SHP77 treated with DMSO at 0.1 percent for 48 hours (cell line): ENCODE measurements at regions not wholly inside any gene's neighbourhood (a gene's known extent, or its start where the extent isn't known, plus 50 kb on each side); places are given as distances from the start of the nearest gene placed in this dataset.
"Not testable (repeated sequence)": the region's sequence is repeated elsewhere in the genome, so short reads cannot be mapped to it uniquely, and the experiment has no call there.

Experiments used
- DNase-seq: peaks from one replicate; lab custom pipeline; 2025; lab: John Stamatoyannopoulos, UW

GRCh38 chr3:193046371-193046770, 128.7 kb upstream of the MB21D2 start:
- no peak for DNase-seq

DNA sequence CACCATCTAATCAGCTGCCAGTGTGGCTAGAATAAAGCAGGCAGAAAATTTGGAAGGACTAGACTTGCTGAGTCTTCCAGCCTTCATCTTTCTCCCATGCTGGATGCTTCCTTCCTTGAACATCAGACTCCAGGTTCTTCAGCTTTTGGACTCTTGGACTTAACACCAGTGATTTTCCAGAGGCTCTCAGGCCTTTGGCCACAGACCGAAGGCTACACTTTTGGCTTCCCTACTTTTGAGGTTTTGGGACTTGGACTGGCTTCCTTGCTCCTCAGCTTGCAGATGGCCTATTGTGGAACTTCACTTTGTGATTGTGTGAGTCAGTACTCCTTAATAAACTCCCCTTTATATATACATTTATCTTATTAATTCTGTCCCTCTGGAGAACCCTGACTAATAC, 129.8 kb upstream of the MB21D2 start:
- not testable (repeated sequence) for DNase-seq

- DNase-seq: no peak
These were observed 130.5 kb upstream of the MB21D2 start for GRCh38 chr3:193048127-193048526.

DNA sequence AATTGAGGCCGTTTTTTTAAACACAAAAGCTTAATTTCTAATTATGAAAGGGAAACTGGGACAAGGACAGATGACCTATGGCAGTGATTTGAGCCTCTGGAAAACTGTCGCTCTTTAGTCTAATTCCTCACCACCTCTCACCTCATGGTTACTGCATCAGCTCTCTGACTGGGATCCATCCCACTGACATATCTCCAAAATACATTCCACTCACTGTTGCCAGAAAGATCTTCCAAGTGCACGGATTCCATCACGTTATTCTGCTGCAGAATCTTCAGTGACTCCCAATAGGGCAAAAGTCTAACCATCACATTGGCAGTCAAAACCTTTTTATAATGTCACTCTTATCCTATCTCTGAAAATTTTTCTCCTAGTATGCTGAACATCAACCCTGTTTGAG, 132.3 kb upstream of the MB21D2 start:
- no peak for DNase-seq

- DNase-seq: no peak
These were observed 133.7 kb upstream of the MB21D2 start for GRCh38 chr3:193051314-193051713.

DNA sequence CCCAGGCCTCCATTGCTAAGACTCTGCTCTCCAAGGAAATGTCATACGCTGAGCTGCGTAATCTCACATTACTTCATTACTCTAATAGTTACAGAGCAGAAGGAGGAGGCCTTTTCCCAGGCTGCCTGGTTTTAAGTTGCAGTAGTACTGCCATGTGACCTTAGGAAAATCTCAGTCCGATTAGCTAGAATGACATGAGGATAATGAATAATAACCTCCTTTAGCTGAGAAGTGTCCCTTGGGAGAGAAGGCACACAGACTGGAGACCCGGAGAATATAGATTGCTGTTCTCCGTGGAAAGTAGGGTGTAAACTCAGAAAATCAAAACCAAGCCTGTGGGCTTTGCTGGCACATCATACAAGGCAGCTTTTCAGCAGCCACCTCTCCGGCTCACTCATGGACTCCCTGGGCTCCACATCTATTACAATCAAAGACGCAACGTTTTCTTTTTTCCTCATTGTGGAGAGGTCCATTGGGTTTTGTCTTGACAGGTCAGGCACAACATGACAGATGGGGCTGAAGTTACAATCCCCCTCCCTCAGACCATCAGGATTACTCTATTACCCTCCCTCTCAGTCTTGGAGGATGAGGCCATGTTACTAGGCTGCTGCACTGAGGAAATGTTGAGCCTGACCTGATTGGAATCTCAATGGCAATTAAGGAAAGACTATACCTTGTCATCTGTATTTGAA, 134.8 kb upstream of the MB21D2 start:
- no peak for DNase-seq

DNA sequence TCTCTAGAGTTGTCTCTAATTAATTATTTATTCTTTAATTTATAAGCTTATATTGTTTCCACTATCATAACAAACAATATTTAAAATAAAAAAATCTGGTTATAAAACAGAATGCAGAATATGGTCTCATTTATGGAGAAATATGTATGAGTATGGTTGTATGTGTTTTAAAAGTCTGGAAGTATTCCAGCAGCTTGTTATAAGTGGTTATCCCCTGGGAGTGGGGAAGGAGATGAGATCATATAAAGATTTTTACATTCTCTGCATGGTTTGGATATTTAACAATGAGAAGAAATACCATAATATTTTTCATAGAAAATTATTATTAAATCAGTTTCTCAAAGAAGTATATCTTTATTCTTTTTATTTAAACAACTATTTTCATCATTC, 135.4 kb upstream of the MB21D2 start:
- DNase-seq: no peak

DNA sequence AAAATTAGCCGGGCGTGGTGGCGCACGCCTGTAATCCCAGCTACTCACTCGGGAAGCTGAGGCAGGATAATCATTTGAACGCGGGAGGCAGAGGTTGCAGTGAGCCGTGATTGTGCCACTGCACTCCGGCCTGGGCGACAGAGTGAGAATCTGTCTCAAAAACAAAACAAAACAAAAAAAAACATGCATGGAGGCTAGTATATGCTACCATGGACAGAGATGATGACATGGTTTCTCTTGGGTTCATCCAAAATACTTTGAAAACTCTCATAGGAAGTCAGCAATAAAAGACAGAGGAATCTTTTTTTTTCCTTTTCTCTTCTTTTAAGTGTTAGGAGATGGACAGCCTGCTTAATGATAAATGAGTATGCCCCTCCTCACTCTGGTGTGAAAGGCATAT, 137.7 kb upstream of the MB21D2 start:
- DNase-seq: no peak

- no peak for DNase-seq
These were observed 140.0 kb upstream of the MB21D2 start for GRCh38 chr3:193057616-193058015.

DNA sequence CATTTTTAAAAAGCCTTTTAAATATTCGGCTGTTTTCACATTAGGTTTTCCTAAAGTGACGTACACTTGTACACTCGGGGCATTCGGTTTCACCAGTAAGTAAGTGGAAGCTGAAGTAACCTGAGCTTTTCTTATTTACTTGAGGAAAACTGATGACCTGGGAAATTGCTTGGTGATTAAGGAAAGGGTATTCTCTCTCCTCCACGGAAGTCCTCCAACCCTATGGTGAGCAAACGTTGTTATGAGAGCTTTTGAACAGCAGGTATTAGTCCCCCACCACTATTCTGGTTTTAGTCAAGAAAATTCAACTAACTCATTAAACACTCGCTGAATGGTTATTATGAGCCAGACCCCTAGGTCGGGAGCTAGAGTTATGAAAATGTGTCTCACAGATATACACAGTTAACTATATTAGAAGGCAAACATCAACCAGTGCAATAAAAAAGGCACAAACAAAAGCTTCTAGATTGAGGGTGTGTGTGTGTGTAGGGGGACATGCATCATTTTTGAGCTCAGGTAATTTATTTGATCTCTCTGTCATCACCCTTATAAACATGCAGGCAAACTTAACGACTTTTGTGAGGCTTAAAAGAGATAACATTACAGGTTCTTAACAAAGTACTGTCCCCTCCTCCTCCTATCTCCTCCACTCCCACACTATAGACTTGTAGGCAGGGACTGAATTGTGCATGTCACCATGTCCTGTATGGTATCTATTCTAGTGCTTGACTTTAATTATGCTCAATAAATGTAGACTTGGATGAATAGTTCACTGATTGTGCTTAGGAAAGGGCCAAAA, 143.3 kb upstream of the MB21D2 start:
- no peak for DNase-seq

- no peak for DNase-seq
These were observed 150.7 kb upstream of the MB21D2 start for GRCh38 chr3:193068365-193068764.

- not testable (repeated sequence) for DNase-seq
These were observed 152.1 kb upstream of the MB21D2 start for GRCh38 chr3:193069732-193070131.

DNA sequence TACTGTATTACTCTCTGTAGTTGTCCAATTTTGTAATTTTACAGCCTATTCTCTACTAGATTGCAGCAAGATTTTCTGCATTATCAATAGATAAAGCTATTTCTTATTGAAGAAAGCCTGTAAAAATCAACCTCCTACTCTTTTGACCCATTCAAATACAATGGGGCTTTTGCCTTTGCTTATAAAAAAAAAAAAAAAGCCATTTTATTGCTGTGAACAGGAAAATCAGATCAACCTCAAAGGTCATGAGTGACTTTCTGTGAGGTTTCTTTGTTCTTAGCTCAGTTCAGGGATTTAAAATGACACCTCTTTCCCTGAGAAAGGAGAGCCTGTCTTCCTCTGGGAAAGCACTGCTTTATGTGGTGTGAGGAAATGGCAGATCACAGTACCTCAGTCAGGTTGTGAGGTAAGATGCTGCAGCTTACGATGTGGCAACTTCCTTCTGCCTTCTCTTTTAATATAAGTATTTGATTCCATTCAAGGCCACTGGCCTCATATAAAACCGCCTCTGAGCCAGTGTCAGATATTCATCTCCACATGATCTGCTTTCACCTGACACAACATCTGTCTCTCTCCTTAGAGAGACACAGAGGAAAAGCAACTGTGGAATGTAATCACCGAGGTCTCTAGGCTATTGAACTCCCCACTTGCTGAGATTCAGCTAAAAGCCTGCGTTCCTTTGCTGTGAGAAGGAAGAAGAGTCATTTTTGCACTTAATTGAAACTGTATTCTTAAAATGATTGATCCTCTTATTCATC, 161.5 kb upstream of the MB21D2 start:
- no peak for DNase-seq

DNA sequence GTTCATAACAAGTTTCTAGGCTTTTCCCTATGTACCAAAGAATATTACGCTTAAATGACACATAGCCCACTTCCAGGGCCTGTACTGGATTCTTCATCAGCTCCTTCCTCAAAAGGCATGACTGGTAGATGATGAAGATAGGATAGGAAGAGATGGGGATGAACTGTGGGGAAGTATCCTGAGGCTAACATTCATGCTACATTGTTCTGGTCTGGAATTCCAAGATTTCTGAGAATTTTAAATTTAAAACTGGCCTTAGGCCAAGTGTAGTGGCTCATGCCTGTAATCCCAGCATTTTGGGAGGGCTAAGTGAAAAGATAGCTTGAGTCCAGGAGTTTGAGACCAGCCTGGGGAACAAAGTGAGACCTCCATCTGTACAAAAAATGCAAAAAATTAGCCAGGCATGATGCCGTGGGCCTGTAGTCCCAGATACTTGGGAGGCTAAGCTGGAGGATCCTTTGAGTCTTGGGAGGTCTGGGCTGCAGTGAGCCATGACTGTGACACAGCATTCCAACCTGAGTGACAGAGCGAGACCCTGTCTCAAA, 160.1 kb upstream of the PLAAT1 start:
- no peak for DNase-seq

DNA sequence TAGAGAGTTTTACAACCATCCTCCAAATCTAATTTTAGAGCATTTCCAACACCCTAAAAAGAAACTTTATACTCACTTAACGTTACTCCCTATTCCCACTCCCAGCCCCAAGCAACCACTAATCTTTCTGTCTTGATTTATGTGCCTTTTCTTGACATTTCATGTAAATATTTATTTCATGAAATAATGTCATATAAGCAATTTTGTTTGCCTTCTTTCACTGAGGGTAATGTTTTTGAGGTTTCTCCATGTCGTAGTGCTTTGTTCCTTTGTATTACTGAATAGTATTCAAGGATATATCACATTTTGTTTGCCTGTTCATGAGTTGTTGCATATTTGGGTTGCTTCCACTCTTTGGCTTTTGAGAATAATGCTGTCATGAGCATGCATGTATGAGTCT, 155.4 kb upstream of the PLAAT1 start:
- no peak for DNase-seq

GRCh38 chr3:193086681-193087080, 154.3 kb upstream of the PLAAT1 start:
- DNase-seq: no peak

- DNase-seq: no peak
These were observed 153.7 kb upstream of the PLAAT1 start for GRCh38 chr3:193087336-193087735.

DNA sequence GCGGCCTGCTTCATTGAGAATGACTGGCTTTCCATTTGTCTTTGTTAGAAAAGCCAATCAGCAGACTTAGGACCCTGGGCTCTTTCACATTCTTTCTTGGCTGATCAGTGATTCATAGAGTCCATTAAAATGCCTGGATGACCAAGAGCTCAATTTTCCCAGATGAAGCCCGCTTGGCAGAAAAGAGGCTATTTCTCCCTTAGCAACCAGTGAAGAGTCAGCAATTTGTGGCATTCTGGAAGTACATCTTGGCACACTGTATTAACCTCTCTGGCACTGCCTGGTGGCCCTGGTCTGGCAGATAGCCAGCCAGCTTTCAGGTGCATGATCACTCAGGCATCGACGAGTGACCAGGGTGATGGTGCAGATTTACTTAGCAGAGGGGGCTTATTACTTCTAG, 145.7 kb upstream of the PLAAT1 start:
- DNase-seq: no peak

DNA sequence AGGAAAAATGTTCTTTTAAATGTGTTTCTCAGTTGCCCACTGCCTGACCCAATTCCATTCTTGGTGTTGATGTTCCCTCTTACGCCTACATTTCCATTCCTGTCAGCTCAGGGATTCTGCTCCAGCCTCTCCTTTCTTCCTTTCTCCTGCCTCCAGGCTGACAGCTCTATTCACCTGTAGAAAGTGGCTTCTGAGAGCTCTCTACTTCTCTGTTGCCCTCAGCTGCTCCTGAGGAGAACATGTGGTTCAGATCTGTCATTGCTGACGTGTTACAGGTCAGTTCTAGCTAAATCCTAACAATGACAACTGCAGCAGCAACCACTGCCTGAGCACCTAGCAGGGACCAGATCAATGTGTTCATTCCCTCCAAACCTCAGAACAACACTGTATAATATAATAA, 144.9 kb upstream of the PLAAT1 start:
- no peak for DNase-seq

- no peak for DNase-seq
These were observed 126.3 kb upstream of the PLAAT1 start for GRCh38 chr3:193114431-193115340.

DNA sequence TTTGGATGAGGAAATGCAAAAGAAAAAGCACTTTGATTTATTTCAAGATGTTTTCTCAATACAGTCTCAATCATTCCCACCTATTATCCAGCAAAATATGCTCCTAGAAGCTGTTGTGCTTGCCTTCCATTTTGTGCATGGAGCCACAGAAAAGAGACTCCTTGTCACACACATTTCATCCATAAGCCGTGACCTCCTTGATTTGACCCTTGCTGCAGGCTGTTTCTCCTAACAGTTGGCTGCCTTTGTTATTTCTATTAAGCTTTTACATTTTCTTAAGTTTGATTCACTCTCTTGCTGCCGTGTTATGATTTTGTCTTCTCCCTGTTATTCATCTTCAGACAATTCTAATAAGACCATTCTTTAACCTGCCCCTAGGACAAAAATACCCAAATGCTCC, 124.2 kb upstream of the PLAAT1 start:
- DNase-seq: no peak

- DNase-seq: no peak
These were observed 122.1 kb upstream of the PLAAT1 start for GRCh38 chr3:193118907-193119306.
